DOHH2 (cell line): ENCODE measurements at regions not wholly inside any gene's neighbourhood (a gene's known extent, or its start where the extent isn't known, plus 50 kb on each side); places are given as distances from the start of the nearest gene placed in this dataset.

ENCODE experiments used
- H3F3A ChIP-seq: fragments of 200-600 bp; sonication (generic), shearing (Covaris generic); 2 replicates; pipeline ENCODE4 v1.6.0; 2016; ENCODE audit warnings: antibody characterized with exemption, mild to moderate bottlenecking; ENCODE audit not compliant: control insufficient read depth, insufficient read depth
- H3K27ac ChIP-seq: fragments of 200-600 bp; sonication (generic); 2 replicates; pipeline ENCODE4 v1.5.1; 2014; ENCODE audit warnings: low read depth, mild to moderate bottlenecking, low read length, moderate library complexity
- H3K27me3 ChIP-seq: fragments of 200-600 bp; sonication (generic); 2 replicates; pipeline ENCODE4 v1.6.1; 2014; ENCODE audit warnings: mild to moderate bottlenecking, low read length, mixed read lengths; ENCODE audit not compliant: control insufficient read depth
- H3K36me3 ChIP-seq: fragments of 200-600 bp; sonication (generic); 2 replicates; pipeline ENCODE4 v1.6.1; 2014; ENCODE audit warnings: mild to moderate bottlenecking, low read length, moderate library complexity, mixed read lengths; ENCODE audit not compliant: control insufficient read depth
- H3K4me1 ChIP-seq: fragments of 200-600 bp; sonication (generic); 2 replicates; pipeline ENCODE4 v1.6.1; 2014; ENCODE audit warnings: mild to moderate bottlenecking, low read length, mixed read lengths; ENCODE audit not compliant: control insufficient read depth
- H3K4me2 ChIP-seq: fragments of 200-600 bp; sonication (generic); 2 replicates; pipeline ENCODE4 v1.6.0; 2014; ENCODE audit warnings: mild to moderate bottlenecking, low read length, moderate library complexity
- H3K4me3 ChIP-seq: fragments of 200-600 bp; sonication (generic); 2 replicates; pipeline ENCODE4 v1.5.1; 2014; ENCODE audit warnings: mild to moderate bottlenecking, low read length, mixed read lengths
- H3K79me2 ChIP-seq: fragments of 200-600 bp; sonication (generic); 2 replicates; pipeline ENCODE4 v1.6.1; 2014; ENCODE audit warnings: mild to moderate bottlenecking, low read length, mixed read lengths; ENCODE audit not compliant: control insufficient read depth
- H3K9me2 ChIP-seq: fragments of 200-600 bp; sonication (generic); replicated peaks from 2 replicates; pipeline ENCODE4 v1.6.1; 2014; ENCODE audit warnings: mild to moderate bottlenecking, low read length, mixed read lengths; ENCODE audit not compliant: control insufficient read depth
- H3K9me3 ChIP-seq: fragments of 200-600 bp; sonication (generic); 2 replicates; pipeline ENCODE4 v1.6.1; 2014; ENCODE audit warnings: antibody characterized with exemption, low read length, mixed read lengths; ENCODE audit not compliant: control insufficient read depth, insufficient read depth
- H4K20me1 ChIP-seq: fragments of 200-600 bp; sonication (generic); 2 replicates; pipeline ENCODE4 v1.6.0; 2014; ENCODE audit warnings: low read depth, mild to moderate bottlenecking, antibody characterized with exemption, low read length, moderate library complexity; ENCODE audit not compliant: control insufficient read depth, insufficient read depth
- EZH2phosphoT487 ChIP-seq: fragments of 200-600 bp; sonication (generic); IDR thresholded peaks from 2 replicates; pipeline ENCODE4 v1.6.1; 2017; ENCODE audit warnings: borderline replicate concordance, mild to moderate bottlenecking, antibody characterized with exemption, low read length, moderate library complexity, mixed read lengths
- TF ChIP-seq, protein P1 (sequence below): fragments of 200-600 bp; sonication (generic); IDR thresholded peaks from one replicate; pipeline ENCODE4 v1.5.1; 2014; ENCODE audit warnings: antibody characterized with exemption, mild to moderate bottlenecking, low read depth, low read length; ENCODE audit not compliant: poor library complexity, severe bottlenecking

- Histone ChIP-seq H3K36me3 (0 out of 2 replicates have a peak, but pooled peaks cover 9% of the 10 kb centered on the region), H3K9me3 (no peaks in the 10 kb centered on the region), H3K4me1 (peaks cover 61% of the 10 kb centered on the region), H4K20me1 (no peaks in the 10 kb centered on the region), H3K27ac (peak overlapping the region; percentile 97), H3K4me2 (peak overlapping the region; percentile 87), H3K27me3 (no peaks in the 10 kb centered on the region), H3K79me2 (no peaks in the 10 kb centered on the region), H3K4me3 (peak overlapping the region; percentile 67), H3K9me2 (no peaks in the 10 kb centered on the region), H3F3A (peaks cover 32% of the 10 kb centered on the region)
- TF ChIP-seq, protein P1, sequence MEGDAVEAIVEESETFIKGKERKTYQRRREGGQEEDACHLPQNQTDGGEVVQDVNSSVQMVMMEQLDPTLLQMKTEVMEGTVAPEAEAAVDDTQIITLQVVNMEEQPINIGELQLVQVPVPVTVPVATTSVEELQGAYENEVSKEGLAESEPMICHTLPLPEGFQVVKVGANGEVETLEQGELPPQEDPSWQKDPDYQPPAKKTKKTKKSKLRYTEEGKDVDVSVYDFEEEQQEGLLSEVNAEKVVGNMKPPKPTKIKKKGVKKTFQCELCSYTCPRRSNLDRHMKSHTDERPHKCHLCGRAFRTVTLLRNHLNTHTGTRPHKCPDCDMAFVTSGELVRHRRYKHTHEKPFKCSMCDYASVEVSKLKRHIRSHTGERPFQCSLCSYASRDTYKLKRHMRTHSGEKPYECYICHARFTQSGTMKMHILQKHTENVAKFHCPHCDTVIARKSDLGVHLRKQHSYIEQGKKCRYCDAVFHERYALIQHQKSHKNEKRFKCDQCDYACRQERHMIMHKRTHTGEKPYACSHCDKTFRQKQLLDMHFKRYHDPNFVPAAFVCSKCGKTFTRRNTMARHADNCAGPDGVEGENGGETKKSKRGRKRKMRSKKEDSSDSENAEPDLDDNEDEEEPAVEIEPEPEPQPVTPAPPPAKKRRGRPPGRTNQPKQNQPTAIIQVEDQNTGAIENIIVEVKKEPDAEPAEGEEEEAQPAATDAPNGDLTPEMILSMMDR, result peak; percentile 37
- no peak for TF ChIP-seq EZH2phosphoT487
Observed at GRCh38 chr2:64213532-64214275, 69.5 kb upstream of the PELI1 start.

DNA sequence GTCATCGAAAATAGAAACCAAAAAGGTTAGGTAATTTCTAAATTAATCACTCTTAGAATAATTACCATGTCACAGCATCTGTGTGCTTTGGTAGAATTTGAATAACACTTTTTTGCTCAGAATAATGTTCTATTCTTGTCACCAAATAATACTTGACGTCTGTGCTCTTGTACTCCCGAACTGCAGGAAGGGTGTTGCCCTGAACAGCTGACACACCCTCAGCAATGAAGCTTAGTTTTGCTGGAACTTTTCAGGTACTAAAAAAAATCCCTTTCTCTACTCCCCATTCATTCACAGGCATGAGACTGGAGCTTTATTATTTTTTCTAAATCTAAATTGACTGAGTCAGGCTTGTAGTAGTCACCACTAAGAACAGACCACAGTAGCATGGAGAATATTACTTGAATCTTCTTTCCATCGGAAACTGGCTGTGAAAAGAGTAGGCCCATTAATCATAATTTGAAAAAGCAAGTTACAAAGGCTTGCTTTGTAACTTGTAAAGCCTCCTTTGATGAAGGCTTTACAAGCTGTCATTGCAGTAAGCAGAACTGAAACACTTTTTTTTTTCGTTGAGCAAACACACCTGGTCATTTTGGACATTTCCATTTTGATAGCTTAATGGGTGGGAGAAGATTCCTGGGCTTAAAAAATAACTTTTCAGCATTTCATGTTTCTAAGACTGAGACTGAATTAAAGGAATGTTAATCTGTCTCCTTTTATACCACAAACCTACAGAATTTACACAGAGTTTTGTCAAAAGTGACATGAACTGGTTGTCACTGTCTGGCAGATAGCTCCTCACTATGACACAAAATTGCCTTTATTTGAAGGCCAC, 70.3 kb upstream of the PELI1 start:
- Histone ChIP-seq H3K4me2 (peak overlapping the region; percentile 87), H3K4me3 (peak overlapping the region; percentile 67), H3K9me2 (no peaks in the 10 kb centered on the region), H3K4me1 (peaks cover 62% of the 10 kb centered on the region), H3K27ac (peak overlapping the region; percentile 97), H3K36me3 (0 out of 2 replicates have a peak, but pooled peaks cover 9% of the 10 kb centered on the region), H3K9me3 (no peaks in the 10 kb centered on the region), H3K79me2 (no peaks in the 10 kb centered on the region), H3K27me3 (no peaks in the 10 kb centered on the region), H4K20me1 (no peaks in the 10 kb centered on the region), H3F3A (peaks cover 30% of the 10 kb centered on the region)
- TF ChIP-seq EZH2phosphoT487, result no peak
- TF ChIP-seq, protein P1, result no peak

DNA sequence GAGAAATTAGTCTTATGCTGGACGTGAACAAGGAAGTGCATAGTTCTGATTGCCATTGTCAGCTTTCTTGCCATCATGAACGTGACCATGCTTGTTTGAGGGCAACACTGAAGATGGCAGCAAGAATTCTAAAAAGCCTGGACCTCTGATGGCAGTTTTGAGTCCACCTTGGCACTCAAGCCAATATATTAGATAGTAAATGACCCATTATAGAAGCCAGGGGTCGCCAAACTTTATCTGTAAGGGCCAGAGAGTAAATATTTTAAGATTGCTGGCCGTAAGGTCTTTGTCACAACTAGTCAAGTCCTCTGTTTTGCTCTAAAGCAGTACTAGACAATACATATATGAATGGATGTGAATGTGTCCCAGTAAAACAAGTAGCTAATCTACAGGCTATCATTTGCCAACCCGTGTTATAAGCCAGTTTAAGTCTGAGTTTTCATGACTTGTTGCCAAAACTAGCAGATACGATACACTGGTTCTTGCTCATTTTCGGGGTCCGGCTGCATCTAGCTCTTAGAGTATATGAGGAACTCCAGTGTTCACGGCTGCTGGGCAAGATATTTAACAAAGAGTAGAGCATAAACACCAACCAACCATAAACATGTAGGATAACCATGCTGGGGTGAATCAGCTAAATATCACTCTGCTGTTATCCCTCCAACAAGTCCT, 73.1 kb upstream of the PELI1 start:
- no peak overlapping the region for H3K27ac ChIP-seq
- no peaks in the 10 kb centered on the region for H4K20me1 ChIP-seq
- no peaks in the 10 kb centered on the region for H3K9me2 ChIP-seq
- H3K4me3 ChIP-seq, result no peak overlapping the region
- H3K4me2 ChIP-seq, result no peak overlapping the region
- H3F3A ChIP-seq, result peaks cover 34% of the 10 kb centered on the region
- H3K9me3 ChIP-seq, result no peaks in the 10 kb centered on the region
- no peaks in the 10 kb centered on the region for H3K79me2 ChIP-seq
- no peaks in the 10 kb centered on the region for H3K27me3 ChIP-seq
- peaks cover 66% of the 10 kb centered on the region for H3K4me1 ChIP-seq
- 0 out of 2 replicates have a peak, but pooled peaks cover 9% of the 10 kb centered on the region for H3K36me3 ChIP-seq
- TF ChIP-seq, protein P1, result no peak
- TF ChIP-seq EZH2phosphoT487, result no peak
